RWPE1 (cell line): ENCODE measurements at regions not wholly inside any gene's neighbourhood (a gene's known extent, or its start where the extent isn't known, plus 50 kb on each side); places are given as distances from the start of the nearest gene placed in this dataset.
A peak's percentile ranks its signal among the peaks of the same experiment; 100 is the strongest.

ENCODE experiments used
- CTCF ChIA-PET: fragments of 350-600 bp; sonication (Branson Sonifier 250); formaldehyde crosslinking; extraction: SDS; loops from one replicate; lab custom pipeline; 2021; lab: Yijun Ruan, JAX
- POLR2A ChIA-PET: fragments of 400-600 bp; formaldehyde crosslinking; extraction: SDS; loops from one replicate; lab custom pipeline; 2020; ENCODE audit warnings: antibody characterized with exemption; ENCODE audit not compliant: low non-redundant PET; lab: Yijun Ruan, JAX
- DNase-seq: peaks from one replicate; pipeline ENCODE4 v3.0.0; 2012; ENCODE audit warnings: low spot score
- H3K27ac ChIP-seq: fragments of 450-650 bp; 2 replicates; pipeline ENCODE4 v1.5.1; 2017
- CTCF ChIP-seq: fragments of 450-650 bp; conservative IDR thresholded peaks from 2 replicates; pipeline ENCODE4 v1.5.1; 2017; ENCODE audit warnings: low read depth, mild to moderate bottlenecking

DNA sequence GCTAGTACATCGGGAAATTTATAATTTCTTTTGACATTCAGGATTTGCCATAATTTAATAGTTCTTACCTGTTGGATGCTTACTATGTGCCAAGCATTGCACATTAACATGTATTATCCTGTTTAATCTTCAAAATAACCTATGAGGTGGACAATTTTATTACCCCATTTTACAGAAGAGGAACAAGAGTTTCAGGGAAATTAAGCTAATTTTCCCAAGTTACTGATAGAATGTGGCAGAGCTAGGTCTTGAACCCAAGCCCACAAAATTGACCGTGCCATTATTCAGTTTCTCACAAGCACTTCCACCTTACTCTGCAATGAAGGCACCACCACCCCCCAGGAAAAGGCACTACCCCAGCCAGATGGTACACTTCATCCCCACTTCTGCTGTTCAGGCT lies 161.1 kb upstream of the PLEKHG7 start:
- CTCF ChIA-PET, result no interaction called here
- POLR2A ChIA-PET, result no interaction called here

DNA sequence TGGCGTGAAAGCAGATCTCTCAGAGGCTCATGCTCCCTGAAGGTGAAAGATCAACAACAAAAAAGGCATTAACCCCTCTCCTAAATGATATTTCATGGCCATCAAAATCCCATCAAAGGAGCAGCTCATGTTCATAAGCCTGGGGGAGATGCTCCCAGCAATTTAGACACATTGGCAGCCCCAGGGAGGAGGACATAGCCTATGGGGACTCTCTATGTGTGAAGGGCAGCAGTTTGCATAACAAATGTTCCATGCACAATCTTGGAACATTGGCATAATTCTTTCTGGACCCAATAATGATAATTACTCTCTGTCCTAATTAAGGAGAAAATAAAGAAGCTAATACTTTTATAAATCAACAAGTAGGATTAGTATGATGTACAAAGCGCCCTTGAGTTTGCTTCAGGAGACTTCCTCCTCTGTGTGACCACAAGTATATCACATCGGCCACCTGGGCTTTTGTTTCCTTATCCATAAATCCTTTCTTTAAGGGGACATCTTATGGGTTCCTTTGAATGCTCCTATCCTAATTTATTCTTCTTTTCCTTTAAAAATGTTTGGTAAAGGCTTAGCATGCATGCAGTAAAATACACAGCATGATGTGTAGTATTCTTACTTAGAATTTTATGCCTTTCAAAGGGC lies 161.9 kb upstream of the PLEKHG7 start:
- no peak for TF ChIP-seq CTCF
- no peak for DNase-seq
- ChIA-PET POLR2A (no interaction called here), CTCF (no interaction called here)
- no peak overlapping the region for H3K27ac ChIP-seq

More for the DNA sequence above, 161.1 kb upstream of the PLEKHG7 start:
- no peak for TF ChIP-seq CTCF
- no peak overlapping the region for H3K27ac ChIP-seq
- no peak for DNase-seq

DNA sequence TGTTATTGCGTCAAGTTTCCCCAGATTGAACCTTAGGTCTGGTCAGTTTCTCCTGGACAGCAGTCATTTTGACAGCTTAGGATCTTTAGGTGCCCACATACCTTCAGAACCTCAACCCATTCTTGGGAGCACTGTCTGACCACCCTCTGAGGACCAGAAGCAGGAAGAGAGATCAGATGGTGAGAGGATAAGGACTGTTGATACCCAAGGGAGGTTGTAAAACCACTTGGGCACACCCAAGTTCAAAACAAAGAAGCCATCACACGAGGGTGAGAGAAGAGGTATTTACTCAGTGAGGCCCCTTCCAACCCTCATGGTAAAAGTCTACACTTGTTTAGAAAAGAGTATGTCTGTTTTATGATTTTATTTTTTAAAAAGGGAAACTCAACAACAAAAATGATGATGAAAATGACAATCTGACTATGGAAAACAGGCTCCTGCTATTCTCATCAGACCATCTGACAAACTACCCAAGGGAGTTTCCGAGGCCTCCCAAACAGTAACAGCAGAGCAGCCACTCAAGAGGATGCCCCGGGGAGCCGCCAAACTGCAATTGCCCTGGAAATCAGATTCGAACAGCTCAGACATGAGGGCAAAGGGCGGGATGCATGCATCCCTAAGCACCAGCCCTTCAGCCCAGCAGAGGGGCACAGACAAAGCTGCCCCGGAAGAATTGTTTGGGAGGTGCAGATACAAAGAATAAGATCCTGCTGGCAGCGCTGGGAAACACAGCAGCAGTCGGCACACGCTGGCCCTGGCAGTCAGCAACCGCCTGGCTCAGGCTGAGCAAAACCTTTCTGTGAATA lies 162.6 kb upstream of the PLEKHG7 start:
- POLR2A ChIA-PET, result no interaction called here
- no peak for DNase-seq
- H3K27ac ChIP-seq, result no peak overlapping the region
- CTCF ChIA-PET, result interaction anchor here (0.6 kb wide), 1 partner anchor 443 kb away, joined by 5 read pairs; no protein-coding TSS in a partner anchor
- no peak for TF ChIP-seq CTCF

GRCh38 chr12:92539110-92539749 lies 163.6 kb upstream of the PLEKHG7 start:
- peak; percentile 68 for DNase-seq
- ChIA-PET CTCF (no interaction called here), POLR2A (no interaction called here)
- no peak for TF ChIP-seq CTCF
- H3K27ac ChIP-seq, result no peak overlapping the region

- no peak for TF ChIP-seq CTCF
- ChIA-PET POLR2A (no interaction called here), CTCF (no interaction called here)
- no peak for DNase-seq
- H3K27ac ChIP-seq, result no peak overlapping the region
Measured at GRCh38 chr12:92537290-92537960, 165.4 kb upstream of the PLEKHG7 start.

DNA sequence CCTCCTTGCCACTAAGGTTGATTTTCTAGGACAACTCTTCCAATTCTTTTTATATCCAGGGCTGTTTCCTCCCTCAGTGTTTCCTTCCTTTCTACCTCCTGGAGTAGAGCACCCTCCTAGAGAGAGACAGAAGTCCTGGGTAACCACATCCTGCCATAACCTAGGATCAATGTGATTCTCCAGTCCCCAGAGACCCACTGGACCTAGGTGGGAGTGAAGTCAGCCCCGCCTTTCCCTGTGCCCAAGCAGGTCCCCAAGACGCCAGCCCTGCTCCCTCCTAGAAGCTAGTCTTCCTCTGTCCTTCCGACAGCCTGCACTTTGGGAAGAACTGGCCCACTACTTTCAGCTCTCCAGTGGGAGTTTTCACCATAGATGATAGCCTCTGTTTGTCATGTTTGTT lies 166.8 kb upstream of the PLEKHG7 start:
- ChIA-PET CTCF (no interaction called here), POLR2A (no interaction called here)
- no peak overlapping the region for H3K27ac ChIP-seq
- DNase-seq, result no peak
- TF ChIP-seq CTCF, result no peak
